ENCODE measurements at regions not wholly inside any gene's neighbourhood (a gene's known extent, or its start where the extent isn't known, plus 50 kb on each side); places are given as distances from the start of the nearest gene placed in this dataset.

DNA sequence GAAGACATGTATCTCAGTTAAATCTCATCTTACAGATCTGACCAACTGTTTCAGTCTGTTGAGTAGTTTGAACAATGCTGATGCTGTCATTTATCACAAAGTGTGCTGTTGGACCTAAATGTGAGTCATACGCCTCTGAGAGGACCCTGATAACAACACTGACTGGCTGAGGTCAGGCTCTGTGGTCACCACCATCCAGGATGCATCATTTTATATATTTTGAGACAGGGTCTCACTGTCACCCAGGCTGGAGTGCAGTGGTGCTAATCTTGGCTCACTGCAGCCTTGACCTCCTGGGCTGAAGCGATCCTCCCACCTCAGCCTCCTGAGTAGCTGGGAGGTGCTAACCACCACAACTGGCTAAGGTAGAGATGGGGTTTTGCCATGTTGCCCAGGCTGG lies 181.0 kb upstream of the RGS6 start:
- H3K4me3 ChIP-seq (ENCODE audit: control insufficient read depth, low read depth, low read length): no peak overlapping the region
- no peak for DNase-seq (ENCODE audit: low read depth)
- TF ChIP-seq CTCF (conservative IDR thresholded peaks at IDR 0.05; ENCODE audit: control insufficient read depth, insufficient read depth, low read depth, low read length): no peak

GRCh38 chr14:71752111-71752738 lies 180.0 kb upstream of the RGS6 start:
- H3K4me3 ChIP-seq (ENCODE audit: control insufficient read depth, low read depth, low read length): no peak overlapping the region
- DNase-seq (ENCODE audit: low read depth): no peak
- TF ChIP-seq CTCF (conservative IDR thresholded peaks at IDR 0.05; ENCODE audit: control insufficient read depth, insufficient read depth, low read depth, low read length): no peak

DNA sequence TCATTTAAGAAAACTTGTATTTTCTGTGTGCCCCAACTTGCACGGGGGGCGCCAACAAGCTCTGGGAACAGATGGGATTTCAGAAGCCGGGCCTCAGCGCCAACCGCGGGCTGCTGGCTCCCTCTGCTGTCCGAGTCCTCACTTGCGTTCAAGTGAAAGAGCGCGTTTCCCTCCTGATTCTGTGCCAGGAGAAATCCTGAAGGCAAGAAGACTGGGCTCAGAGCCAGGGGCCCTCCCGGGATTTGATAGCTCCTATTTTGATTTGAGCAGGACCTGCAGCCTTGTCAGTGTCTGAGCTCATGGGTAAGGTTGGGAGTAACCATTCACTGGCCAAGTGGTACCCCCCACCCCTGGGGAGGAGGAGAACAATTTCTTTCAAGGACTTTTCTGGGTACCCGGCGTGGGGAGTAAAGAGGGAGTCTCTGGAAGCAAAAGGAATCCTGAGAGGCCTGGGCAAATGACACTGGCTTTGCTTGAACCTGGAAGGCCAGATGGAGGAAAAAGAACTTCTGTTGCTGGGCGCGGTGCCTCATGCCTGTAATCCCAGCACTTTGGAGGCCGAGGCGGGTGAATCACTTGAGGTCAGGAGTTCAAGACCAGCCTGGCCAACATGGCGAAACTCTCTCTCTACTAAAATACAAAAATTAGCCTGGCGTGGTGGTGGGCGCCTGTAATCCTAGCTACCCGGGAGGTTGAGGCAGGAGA lies 179.0 kb upstream of the RGS6 start:
- peak overlapping the region; percentile 13 for H3K4me3 ChIP-seq (ENCODE audit: control insufficient read depth, low read depth, low read length)
- DNase-seq (ENCODE audit: low read depth): peak; percentile 91
- TF ChIP-seq CTCF (conservative IDR thresholded peaks at IDR 0.05; ENCODE audit: control insufficient read depth, insufficient read depth, low read depth, low read length): peak; percentile 81

DNA sequence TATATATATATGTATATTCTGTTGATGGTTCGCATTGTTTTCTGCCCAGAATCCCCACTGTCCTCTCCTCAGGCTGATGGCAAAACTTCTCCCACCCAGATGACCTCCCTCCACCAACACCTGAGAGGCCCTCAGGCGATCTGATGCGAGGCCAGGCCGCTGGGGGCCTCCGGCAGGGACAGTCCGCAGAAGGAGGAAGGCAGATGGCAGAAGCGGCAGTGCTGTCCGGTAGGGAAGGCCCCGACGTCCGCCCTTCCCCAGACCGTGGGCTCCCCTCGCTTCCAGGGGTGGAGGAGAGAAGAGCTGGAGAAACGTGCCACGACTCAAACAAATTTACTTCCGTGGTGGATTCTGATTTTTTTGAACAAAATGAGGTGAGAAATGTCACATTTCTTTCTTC lies 178.3 kb upstream of the RGS6 start:
- H3K4me3 ChIP-seq (ENCODE audit: control insufficient read depth, low read depth, low read length): no peak overlapping the region
- DNase-seq (ENCODE audit: low read depth): no peak
- TF ChIP-seq CTCF (conservative IDR thresholded peaks at IDR 0.05; ENCODE audit: control insufficient read depth, insufficient read depth, low read depth, low read length): no peak

DNA sequence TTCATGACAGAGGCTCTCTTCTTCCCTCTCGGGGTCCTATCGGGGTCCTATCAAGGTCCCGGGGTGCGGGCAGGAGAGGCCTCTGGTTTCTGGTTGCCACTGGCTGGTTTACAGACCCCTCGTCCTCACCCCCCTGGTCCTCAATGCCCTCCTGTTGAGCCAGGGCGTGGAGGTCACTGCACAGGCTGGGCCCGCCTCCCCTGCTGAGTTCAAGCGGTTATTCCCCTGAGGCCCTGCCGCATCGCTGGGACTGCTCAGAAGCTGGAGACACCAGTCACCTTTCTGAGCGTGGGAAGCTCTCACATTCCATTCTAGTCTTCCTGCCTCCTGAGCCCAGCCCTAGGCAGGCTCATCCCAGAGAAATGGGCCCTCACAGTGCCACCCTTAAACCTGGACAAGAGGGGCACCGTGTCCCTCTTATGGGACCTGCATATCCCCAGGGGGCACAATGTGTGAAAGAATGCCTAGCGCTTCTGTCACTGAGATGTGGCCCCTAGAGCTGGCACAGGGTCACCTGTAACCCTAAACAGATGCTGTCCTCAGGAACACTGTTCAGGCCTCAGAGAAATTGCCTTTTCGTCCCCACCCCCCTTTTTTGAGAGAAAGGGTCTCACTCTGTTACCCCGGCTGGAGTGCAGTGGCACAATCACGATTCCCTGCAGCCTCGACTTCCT lies 177.7 kb upstream of the RGS6 start:
- no peak for DNase-seq (ENCODE audit: low read depth)
- no peak for TF ChIP-seq CTCF (conservative IDR thresholded peaks at IDR 0.05; ENCODE audit: control insufficient read depth, insufficient read depth, low read depth, low read length)
- no peak overlapping the region for H3K4me3 ChIP-seq (ENCODE audit: control insufficient read depth, low read depth, low read length)

- DNase-seq (ENCODE audit: low read depth): no peak
- no peak for TF ChIP-seq CTCF (conservative IDR thresholded peaks at IDR 0.05; ENCODE audit: control insufficient read depth, insufficient read depth, low read depth, low read length)
- H3K4me3 ChIP-seq (ENCODE audit: control insufficient read depth, low read depth, low read length): no peak overlapping the region
Observed at GRCh38 chr14:71758229-71758951, 173.8 kb upstream of the RGS6 start.

Measured in fibroblast of mammary gland (primary cell).